SK-MEL-5 (cell line): ENCODE measurements at regions not wholly inside any gene's neighbourhood (a gene's known extent, or its start where the extent isn't known, plus 50 kb on each side); places are given as distances from the start of the nearest gene placed in this dataset.
A peak's percentile ranks its signal among the peaks of the same experiment; 100 is the strongest.
"Not testable (repeated sequence)": the region's sequence is repeated elsewhere in the genome, so short reads cannot be mapped to it uniquely, and the experiment has no call there.

Experiments
- DNase-seq: peaks from one replicate; pipeline ENCODE4 v3.0.0-alpha.2; 2016; ENCODE audit warnings: low read depth, low spot score
- in situ Hi-C: cut with HindIII; loops from 2 replicates; pipeline ENCODE4 v1.10.0; 2016; ENCODE audit warnings: low sequenced_read_pairs, high pct_unique_total_duplicates, low pct_unique_long_range_greater_than_20kb

- DNase-seq: no peak
- in situ Hi-C loops: no loop called here
These were observed 53.3 kb downstream of the TANC2 start for GRCh38 chr17:63019138-63019873.

- DNase-seq: no peak
- in situ Hi-C loops: no loop called here
These were observed 56.5 kb downstream of the TANC2 start for GRCh38 chr17:63022567-63022966.

- DNase-seq: peak; percentile 58
- in situ Hi-C loops: no loop called here
These were observed 57.0 kb downstream of the TANC2 start for GRCh38 chr17:63023049-63023448.

GRCh38 chr17:63024201-63024600, 58.2 kb downstream of the TANC2 start:
- peak; percentile 90 for DNase-seq
- in situ Hi-C loops: no loop called here

GRCh38 chr17:63024716-63025115, 58.7 kb downstream of the TANC2 start:
- DNase-seq: no peak
- in situ Hi-C loops: no loop called here

- DNase-seq, in situ Hi-C loops: not testable (repeated sequence)
These were observed 59.6 kb downstream of the TANC2 start for GRCh38 chr17:63025637-63026036.

GRCh38 chr17:63029541-63029940, 63.5 kb downstream of the TANC2 start:
- in situ Hi-C loops: no loop called here

GRCh38 chr17:63032142-63032541, 66.1 kb downstream of the TANC2 start:
- in situ Hi-C loops: no loop called here
- DNase-seq: no peak

More at GRCh38 chr17:63029541-63029940, 63.5 kb downstream of the TANC2 start:
- DNase-seq: no peak

GRCh38 chr17:63033142-63033541, 67.1 kb downstream of the TANC2 start:
- DNase-seq: no peak
- in situ Hi-C loops: no loop called here

GRCh38 chr17:63035271-63035670, 69.2 kb downstream of the TANC2 start:
- in situ Hi-C loops: no loop called here
- peak; percentile 91 for DNase-seq

- in situ Hi-C loops: no loop called here
- DNase-seq: no peak
These were observed 69.7 kb downstream of the TANC2 start for GRCh38 chr17:63035695-63036094.

GRCh38 chr17:63039342-63039741, 73.3 kb downstream of the TANC2 start:
- in situ Hi-C loops: no loop called here
- no peak for DNase-seq

- in situ Hi-C loops: no loop called here
- no peak for DNase-seq
These were observed 74.0 kb downstream of the TANC2 start for GRCh38 chr17:63039899-63040602.

GRCh38 chr17:63040816-63041215, 74.8 kb downstream of the TANC2 start:
- no peak for DNase-seq
- in situ Hi-C loops: no loop called here

- no peak for DNase-seq
- in situ Hi-C loops: no loop called here
These were observed 75.2 kb downstream of the TANC2 start for GRCh38 chr17:63041251-63041650.

GRCh38 chr17:63041722-63042121, 75.7 kb downstream of the TANC2 start:
- no peak for DNase-seq
- in situ Hi-C loops: no loop called here

- in situ Hi-C loops: no loop called here
- DNase-seq: no peak
These were observed 76.3 kb downstream of the TANC2 start for GRCh38 chr17:63042256-63042812.

GRCh38 chr17:63057560-63057959, 91.5 kb downstream of the TANC2 start:
- in situ Hi-C loops, DNase-seq: not testable (repeated sequence)
